Activated CD4-positive, alpha-beta T cell treated with anti-CD3 and anti-CD28 coated beads, Interleukin-2, amount 50 U/mL, for 48 hours (primary cell): ENCODE measurements at regions not wholly inside any gene's neighbourhood (a gene's known extent, or its start where the extent isn't known, plus 50 kb on each side); places are given as distances from the start of the nearest gene placed in this dataset.

Source experiments
- DNase-seq, 2 experiments: peaks; one replicate each; pipeline ENCODE4 v3.0.0-alpha.2; 2020

GRCh38 chr13:105336706-105337576 is 1198.5 kb downstream of the EFNB2 start:
- DNase-seq = no peak

- DNase-seq = no peak
These were observed 1201.3 kb downstream of the EFNB2 start for GRCh38 chr13:105334211-105334610.

DNA sequence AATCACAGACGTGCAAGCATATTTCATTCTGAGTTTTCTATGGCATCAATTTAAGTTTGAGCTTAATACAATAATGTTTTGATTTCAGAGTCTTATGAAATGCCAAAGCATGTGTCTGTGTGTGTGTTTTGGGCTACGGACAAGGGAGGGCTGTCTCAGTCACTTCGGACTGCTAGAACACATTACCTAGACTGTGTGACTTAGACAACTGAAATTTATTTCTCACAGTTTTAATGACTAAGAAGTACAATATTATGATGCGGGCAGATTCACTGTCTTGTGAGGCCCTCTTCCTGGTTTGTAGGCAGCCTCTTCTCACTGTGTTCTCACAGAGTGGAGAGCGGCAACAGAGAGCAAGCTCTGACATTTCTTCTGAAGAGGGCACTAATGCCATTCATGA is 1202.0 kb downstream of the EFNB2 start:
- DNase-seq = no peak

DNA sequence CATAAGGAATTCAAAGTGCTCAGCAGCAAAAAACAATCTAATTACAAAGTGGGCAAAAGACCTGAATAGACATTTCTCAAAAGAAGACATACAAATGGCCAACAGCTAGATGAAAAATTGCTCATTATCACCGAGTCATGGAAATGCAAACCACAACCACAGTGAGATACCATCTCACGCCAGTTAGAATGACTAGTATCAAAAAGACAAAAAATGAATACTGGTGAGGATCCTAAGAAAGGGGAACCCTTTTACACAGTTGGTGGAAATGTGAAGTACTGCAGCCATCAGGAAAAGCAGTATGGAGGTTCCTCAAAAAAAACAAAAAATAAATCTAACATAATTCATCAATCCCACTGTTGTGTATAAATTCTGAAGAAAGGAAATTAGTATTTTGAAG is 1206.1 kb downstream of the EFNB2 start:
- no peak for DNase-seq

DNA sequence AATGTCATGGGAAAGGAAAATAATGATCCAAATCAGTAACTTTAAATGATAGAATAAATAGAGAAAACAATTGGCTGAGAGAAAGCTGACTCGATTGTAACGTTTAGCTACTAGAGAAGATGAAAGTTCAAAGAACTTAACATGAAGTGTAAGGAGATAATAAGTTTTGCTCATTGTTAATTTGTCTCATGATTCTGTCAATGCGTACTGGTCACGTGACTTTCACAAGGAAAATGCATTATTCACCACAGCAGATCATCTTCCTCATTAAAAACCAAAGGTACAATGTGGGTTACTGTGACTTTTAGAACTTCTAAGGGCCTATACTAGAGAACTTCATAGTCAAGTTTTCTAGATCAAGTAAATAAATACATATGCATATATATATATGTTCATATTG is 1207.2 kb downstream of the EFNB2 start:
- no peak for DNase-seq

DNA sequence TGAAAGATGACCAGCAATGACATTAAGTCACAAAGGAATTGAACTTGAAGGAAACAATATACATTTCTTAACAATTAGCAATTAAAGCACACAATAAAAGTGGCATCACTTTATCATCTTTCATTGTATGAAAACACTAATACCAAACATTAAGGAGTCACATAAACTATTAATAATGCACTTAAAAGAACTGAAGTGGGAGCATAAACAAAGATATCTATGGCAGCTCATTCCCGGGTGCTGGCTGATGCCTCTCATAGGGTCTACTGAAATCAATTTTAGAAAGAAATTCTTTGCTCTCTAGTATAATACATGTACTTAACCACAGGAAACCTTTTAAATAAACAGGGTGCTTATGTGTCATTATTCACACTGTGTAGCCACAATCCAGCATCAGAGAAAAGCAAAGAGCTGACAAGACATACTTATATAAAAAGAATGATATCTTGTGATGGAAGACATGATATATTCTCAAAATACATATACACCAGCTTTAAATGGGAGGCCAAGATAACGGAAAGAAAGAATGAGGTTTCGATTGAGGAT is 1207.8 kb downstream of the EFNB2 start:
- no peak for DNase-seq

- DNase-seq = no peak
These were observed 1215.6 kb downstream of the EFNB2 start for GRCh38 chr13:105319875-105320274.

GRCh38 chr13:105316731-105317130 is 1218.7 kb downstream of the EFNB2 start:
- DNase-seq = no peak

DNA sequence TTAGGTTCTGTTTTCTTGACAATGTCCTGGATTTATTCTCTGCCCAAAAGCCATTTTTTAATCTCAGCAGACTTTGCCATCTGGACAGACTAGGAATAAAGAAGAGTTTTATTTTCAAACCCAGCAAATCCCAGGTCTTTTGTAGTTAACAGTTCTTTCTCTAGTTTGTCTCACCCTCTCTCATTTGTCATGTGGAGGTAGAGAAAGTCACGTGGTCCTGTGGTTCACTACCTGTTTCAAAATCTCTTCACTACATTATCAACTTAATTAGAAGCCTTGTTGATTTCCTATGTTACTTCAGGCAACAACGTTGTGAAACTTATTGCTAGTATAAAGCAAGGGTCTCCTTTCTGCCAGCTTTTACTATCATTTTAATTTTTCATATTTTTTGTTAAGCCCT is 1222.6 kb downstream of the EFNB2 start:
- no peak for DNase-seq

- DNase-seq = no peak
These were observed 1224.4 kb downstream of the EFNB2 start for GRCh38 chr13:105311094-105311493.

GRCh38 chr13:105307776-105308175 is 1227.7 kb downstream of the EFNB2 start:
- DNase-seq = no peak

- DNase-seq = no peak
These were observed 1237.6 kb downstream of the EFNB2 start for GRCh38 chr13:105297839-105298238.

GRCh38 chr13:105291987-105292386 is 1243.5 kb downstream of the EFNB2 start:
- no peak for DNase-seq

DNA sequence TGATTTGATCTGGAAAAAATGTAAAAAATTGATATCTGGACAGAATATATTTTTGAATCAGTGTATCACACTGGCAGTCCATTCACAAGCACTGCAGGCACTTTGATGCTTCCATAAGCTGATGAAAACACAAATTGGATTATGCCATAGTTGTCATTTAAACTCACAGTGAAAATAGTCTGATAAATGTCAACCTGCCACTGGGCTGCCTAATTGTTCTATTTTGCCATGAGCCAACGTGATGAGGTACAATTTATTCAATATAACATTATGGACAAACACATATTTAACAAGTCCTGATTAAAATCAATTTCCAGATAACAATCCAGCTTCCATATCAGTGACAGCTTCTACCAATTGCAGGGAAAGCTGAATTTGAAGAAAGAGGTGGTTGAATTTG is 1244.9 kb downstream of the EFNB2 start:
- DNase-seq = no peak

GRCh38 chr13:105285526-105285925 is 1249.9 kb downstream of the EFNB2 start:
- no peak for DNase-seq

GRCh38 chr13:105282406-105283285 is 1252.8 kb downstream of the EFNB2 start:
- no peak for DNase-seq

GRCh38 chr13:105278943-105279381 is 1256.5 kb downstream of the EFNB2 start:
- DNase-seq = no peak

DNA sequence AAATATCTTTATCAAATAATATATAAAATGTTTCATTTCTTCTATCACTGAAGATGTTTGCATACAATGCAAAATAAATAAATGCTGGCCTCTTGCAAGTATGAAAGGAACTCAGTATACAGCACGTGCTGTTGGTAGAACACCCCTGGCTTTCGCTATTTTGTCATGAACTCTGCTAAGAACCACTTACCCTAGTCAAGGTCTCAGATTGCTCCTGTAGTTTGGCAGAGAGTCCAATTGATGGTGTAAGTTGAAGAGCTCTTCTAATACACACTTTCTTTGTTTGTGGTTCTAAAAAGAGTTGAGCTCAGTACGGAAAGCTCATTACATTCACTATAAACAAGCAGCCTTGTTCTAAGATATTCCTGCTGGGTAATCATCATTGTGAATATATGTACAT is 1258.9 kb downstream of the EFNB2 start:
- no peak for DNase-seq

- no peak for DNase-seq
These were observed 1261.7 kb downstream of the EFNB2 start for GRCh38 chr13:105273665-105274222.

- no peak for DNase-seq
These were observed 1262.5 kb downstream of the EFNB2 start for GRCh38 chr13:105272660-105273631.

GRCh38 chr13:105266615-105267014 is 1268.8 kb downstream of the EFNB2 start:
- no peak for DNase-seq

DNA sequence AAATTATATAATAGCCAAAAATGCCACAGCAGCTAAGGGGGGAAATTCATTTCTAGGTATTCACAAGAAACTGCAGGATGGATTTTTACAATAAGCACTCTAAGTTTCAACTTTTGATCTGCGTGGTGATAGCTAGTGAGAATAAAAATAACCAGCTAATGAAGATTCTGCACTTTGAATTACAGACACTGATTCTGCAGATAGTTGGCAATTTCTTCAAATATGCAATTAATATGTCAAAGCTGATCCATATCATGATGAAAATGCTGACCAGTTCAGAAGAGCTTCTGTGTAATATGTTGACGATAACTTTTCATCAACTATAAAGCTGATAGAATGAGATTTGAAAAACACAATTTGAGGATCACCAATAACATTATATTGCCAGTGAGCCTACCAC is 1272.9 kb downstream of the EFNB2 start:
- no peak for DNase-seq
